ENCODE measurements at regions not wholly inside any gene's neighbourhood (a gene's known extent, or its start where the extent isn't known, plus 50 kb on each side); places are given as distances from the start of the nearest gene placed in this dataset.
"Not testable (repeated sequence)": the region's sequence is repeated elsewhere in the genome, so short reads cannot be mapped to it uniquely, and the experiment has no call there.

DNA sequence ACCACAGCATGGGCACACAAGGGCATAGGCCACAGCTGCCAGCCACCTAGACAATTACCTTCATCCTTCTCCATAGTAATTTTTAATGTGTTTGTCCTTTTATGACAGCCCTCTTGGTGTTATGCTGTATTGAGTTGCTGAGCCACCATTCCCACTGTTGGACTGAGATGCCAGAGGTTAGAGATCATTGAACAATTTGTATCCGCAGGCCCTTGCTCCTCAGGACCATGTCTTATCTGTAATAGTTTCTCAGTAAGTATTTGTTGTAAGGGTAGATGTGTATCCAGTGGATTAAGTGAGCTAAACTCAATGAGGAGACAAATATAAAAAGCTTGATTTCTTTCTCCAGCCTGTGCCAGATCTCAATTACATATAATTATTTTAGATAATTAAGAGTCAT is 832.8 kb upstream of the ID2 start:
- no peak overlapping the region for H3K4me3 ChIP-seq
- no peak for DNase-seq (ENCODE audit: low read depth in 1 of 2, low spot score in 2 of 2)
- no peaks in the 10 kb centered on the region for H3K9me3 ChIP-seq (replicated peaks)
- no peaks in the 10 kb centered on the region for H3K36me3 ChIP-seq
- H3K27ac ChIP-seq, result no peak overlapping the region
- H3K27me3 ChIP-seq (replicated peaks), result no peaks in the 10 kb centered on the region
- peaks cover 38% of the 10 kb centered on the region for H3K4me1 ChIP-seq (replicated peaks)

DNA sequence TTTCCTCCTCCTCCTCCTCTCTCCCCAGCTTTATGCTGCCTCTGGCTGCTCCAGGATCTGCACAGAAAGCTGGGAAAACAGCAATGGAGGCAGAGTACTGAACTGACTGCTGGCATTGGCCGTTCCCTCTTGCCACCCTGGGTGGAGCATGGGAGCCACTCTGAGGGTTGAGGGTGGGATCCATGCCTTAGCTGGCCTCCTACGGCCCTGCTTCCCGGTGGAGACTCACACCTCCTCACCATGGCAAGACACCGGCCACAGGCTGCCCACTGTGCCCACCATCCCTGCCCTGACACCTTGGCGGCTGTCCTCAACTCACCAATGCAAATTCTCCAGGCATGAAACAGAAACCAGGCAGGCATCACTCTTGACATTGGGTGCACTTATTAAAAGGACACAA is 832.3 kb upstream of the ID2 start:
- Histone ChIP-seq H3K9me3 (replicated peaks) (no peaks in the 10 kb centered on the region), H3K27ac (no peak overlapping the region), H3K27me3 (replicated peaks) (no peaks in the 10 kb centered on the region), H3K4me3 (no peak overlapping the region), H3K36me3 (no peaks in the 10 kb centered on the region), H3K4me1 (replicated peaks) (peaks cover 35% of the 10 kb centered on the region)
- DNase-seq (ENCODE audit: low read depth in 1 of 2, low spot score in 2 of 2), result no peak

DNA sequence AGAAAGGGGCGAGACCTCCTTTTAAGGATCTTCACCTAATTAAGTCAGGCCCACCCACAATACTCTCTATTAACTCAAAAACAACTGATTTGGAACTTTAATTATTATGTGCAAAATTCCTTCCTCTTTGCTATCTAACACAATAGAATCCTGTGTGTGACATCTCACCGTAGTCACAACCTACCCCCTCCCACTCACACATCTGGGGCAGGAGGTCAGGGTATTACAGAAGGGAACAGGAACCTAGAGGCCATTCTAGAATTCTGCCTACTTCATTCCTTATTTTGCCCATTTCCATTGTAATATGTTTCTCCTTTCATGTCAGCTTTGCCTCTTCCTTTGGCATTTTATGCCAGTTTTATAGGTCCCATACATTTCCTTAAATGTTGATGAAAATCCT is 829.3 kb upstream of the ID2 start:
- H3K9me3 ChIP-seq (replicated peaks), result no peaks in the 10 kb centered on the region
- H3K27me3 ChIP-seq (replicated peaks), result no peaks in the 10 kb centered on the region
- DNase-seq (ENCODE audit: low read depth in 1 of 2, low spot score in 2 of 2), result no peak
- no peaks in the 10 kb centered on the region for H3K36me3 ChIP-seq
- peaks cover 16% of the 10 kb centered on the region for H3K4me1 ChIP-seq (replicated peaks)
- H3K27ac ChIP-seq, result no peak overlapping the region
- no peak overlapping the region for H3K4me3 ChIP-seq

DNA sequence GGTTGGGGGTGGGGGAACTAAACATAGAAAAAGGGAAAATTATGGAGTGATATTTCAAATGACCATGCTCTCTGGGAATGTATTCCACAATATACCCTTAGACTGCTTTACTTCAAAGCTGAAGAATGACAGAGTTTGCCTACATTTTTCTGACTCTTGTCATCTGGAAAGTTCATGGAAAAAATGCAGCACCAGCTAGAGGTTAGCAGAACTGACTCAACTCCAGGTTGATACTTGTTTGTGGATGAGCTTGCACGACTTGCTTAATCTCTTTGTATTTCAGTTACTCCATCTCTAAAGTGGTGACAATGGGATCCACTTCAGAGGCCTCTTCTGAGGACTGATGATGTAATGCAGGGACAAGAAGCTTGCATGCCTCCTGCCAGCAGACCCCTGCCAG is 824.0 kb upstream of the ID2 start:
- no peak for DNase-seq (ENCODE audit: low read depth in 1 of 2, low spot score in 2 of 2)
- no peaks in the 10 kb centered on the region for H3K9me3 ChIP-seq (replicated peaks)
- no peaks in the 10 kb centered on the region for H3K27me3 ChIP-seq (replicated peaks)
- H3K4me3 ChIP-seq, result no peak overlapping the region
- H3K27ac ChIP-seq, result no peak overlapping the region
- no peaks in the 10 kb centered on the region for H3K36me3 ChIP-seq
- H3K4me1 ChIP-seq (replicated peaks), result peaks cover 25% of the 10 kb centered on the region

DNA sequence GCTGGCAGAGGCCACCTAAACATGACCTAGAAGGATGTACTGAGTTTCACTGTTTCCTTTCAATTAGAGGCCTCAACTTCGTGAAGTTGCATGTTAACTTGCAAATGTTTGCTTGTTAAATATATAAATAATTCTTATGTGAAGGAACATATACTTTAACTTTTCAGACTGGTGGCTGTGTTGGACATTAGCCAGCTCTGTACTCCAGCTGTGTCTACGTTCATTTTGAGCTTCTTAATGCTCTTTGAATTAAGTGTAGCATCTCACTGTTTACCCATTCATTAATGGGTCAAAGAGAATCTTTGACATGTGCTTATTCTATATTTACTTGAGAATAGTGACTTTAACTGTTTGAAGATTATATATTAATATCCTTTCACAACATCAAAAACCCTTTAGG is 823.2 kb upstream of the ID2 start:
- H3K4me3 ChIP-seq, result no peak overlapping the region
- no peaks in the 10 kb centered on the region for H3K36me3 ChIP-seq
- no peaks in the 10 kb centered on the region for H3K27me3 ChIP-seq (replicated peaks)
- no peak overlapping the region for H3K27ac ChIP-seq
- no peaks in the 10 kb centered on the region for H3K9me3 ChIP-seq (replicated peaks)
- no peak for DNase-seq (ENCODE audit: low read depth in 1 of 2, low spot score in 2 of 2)
- H3K4me1 ChIP-seq (replicated peaks), result peaks cover 25% of the 10 kb centered on the region

DNA sequence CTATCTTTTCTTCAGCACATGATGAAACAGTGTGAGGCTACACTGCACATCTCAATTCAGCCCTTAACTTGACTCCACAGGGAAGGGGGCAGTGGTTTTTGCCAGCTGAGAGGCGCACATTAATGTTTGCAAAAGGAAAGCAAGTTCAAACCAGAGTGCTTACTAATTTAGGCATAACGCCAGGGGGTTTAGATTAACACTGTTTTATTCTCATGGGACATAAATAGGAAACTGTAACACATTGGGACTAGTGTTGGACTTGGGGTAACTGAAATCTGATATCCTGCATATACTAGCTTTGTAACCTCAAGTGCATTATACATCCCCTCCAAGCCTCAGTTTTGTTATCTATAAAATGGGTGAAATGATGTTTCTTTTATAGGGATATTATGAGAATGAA is 821.2 kb upstream of the ID2 start:
- peaks cover 30% of the 10 kb centered on the region for H3K4me1 ChIP-seq (replicated peaks)
- H3K4me3 ChIP-seq, result no peak overlapping the region
- no peak for DNase-seq (ENCODE audit: low read depth in 1 of 2, low spot score in 2 of 2)

DNA sequence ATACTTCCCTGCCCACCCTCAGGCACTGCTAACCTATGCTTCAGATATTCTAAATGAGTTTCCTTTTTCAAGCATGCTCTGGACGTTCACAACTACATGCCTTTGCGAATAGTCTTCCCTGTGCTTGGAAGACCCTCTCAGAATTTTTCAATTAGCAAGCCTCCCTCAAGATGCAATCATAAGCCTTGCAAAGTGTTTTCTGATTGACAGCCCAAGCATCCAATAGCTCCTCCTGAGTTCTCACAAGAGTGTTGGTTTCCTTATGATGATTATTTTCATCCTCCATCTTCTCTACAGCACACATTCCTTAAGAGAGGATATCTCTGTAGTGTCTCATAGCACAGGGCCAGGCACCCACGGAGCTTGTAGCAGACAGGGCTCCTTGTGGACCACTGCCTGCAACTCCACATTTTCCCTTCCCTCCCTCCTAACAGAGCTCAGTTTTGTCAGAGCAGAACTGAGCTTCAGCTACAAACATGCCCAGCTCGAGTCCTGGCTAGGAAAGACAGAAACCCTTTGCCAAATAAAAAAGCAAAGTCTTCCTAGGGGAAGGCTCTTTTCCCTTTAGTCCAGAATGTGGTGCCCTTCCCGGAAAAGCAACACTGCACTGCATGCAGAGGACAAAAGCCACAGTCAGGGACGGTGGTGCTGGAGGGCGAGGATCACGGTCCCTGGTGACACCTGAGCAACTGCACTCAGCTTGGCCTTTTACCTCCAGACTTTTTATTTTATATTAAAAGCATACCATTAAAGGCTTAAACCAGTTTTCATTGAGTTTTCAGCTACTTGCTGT is 819.8 kb upstream of the ID2 start:
- Histone ChIP-seq H3K36me3 (no peaks in the 10 kb centered on the region), H3K27me3 (replicated peaks) (no peaks in the 10 kb centered on the region), H3K4me3 (no peak overlapping the region), H3K27ac (no peak overlapping the region), H3K9me3 (replicated peaks) (no peaks in the 10 kb centered on the region), H3K4me1 (replicated peaks) (peaks cover 30% of the 10 kb centered on the region)
- no peak for DNase-seq (ENCODE audit: low read depth in 1 of 2, low spot score in 2 of 2)

More for the DNA sequence above, 821.2 kb upstream of the ID2 start:
- no peaks in the 10 kb centered on the region for H3K9me3 ChIP-seq (replicated peaks)
- H3K36me3 ChIP-seq, result no peaks in the 10 kb centered on the region
- no peak overlapping the region for H3K27ac ChIP-seq
- H3K27me3 ChIP-seq (replicated peaks), result no peaks in the 10 kb centered on the region

DNA sequence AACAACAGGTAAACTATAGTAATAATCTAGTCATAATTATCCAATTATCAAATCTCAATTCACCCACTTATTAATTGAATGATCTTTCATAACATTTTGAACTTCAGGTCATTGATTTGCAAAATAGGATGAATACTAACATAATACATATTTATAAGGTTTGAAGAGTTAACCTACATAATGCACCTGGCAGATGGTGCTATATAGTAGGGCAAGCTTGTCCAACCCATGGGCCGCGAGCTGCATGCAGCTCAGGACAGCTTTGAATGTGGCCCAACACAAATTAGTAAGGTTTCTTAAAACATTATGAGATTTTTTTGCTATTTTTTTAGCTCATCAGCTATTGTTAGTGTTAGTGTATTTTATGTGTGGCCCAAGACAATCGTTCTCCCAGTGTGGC is 815.8 kb upstream of the ID2 start:
- H3K27ac ChIP-seq, result no peak overlapping the region
- no peak for DNase-seq (ENCODE audit: low read depth in 1 of 2, low spot score in 2 of 2)
- no peak overlapping the region for H3K4me3 ChIP-seq
- H3K27me3 ChIP-seq (replicated peaks), result no peaks in the 10 kb centered on the region
- H3K36me3 ChIP-seq, result no peaks in the 10 kb centered on the region
- no peaks in the 10 kb centered on the region for H3K9me3 ChIP-seq (replicated peaks)
- H3K4me1 ChIP-seq (replicated peaks), result peaks cover 5% of the 10 kb centered on the region; the same call in 1 of the 2 replicates

DNA sequence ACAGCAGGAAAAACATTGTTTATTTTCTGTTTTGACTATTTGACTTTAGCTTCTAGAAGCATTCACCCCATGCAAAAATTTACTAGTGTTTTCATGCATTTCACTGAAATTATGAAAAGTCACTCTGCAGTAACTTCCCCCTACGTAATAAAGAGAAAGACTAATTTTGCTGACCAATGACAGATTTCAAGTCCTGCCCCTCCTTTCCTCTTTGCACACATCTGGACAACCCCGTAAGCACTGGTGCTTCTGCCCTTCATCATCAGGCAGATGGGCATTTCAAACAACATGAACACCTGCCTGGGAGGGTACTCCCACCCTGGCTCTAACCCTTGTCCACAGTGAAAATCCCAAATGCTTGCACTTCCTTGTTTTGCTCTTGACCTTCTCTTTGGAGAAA is 815.0 kb upstream of the ID2 start:
- no peak overlapping the region for H3K27ac ChIP-seq
- H3K4me3 ChIP-seq, result no peak overlapping the region
- no peaks in the 10 kb centered on the region for H3K9me3 ChIP-seq (replicated peaks)
- H3K27me3 ChIP-seq (replicated peaks), result no peaks in the 10 kb centered on the region
- peaks cover 5% of the 10 kb centered on the region; the same call in 1 of the 2 replicates for H3K4me1 ChIP-seq (replicated peaks)
- H3K36me3 ChIP-seq, result no peaks in the 10 kb centered on the region
- no peak for DNase-seq (ENCODE audit: low read depth in 1 of 2, low spot score in 2 of 2)

DNA sequence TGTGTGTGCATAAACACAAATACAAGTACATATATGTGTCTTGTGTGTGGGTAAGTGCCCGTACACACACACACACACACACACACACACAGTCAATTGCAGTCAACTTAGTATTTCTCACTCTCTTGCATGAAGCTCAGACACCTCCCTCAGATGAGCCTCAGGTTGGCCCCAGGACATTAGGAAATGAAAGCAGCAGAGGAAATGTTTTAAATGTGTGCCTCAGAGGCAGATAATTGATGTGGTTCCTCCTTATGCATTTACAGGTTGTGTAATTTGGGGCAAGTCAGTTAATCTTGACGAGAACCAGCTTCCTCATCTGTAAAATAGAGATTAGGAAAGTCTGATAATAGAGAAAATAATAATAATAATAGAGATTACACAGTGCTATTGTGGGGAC is 814.0 kb upstream of the ID2 start:
- no peak overlapping the region for H3K27ac ChIP-seq
- H3K4me1 ChIP-seq (replicated peaks), result peaks cover 5% of the 10 kb centered on the region; the same call in 1 of the 2 replicates
- no peaks in the 10 kb centered on the region for H3K9me3 ChIP-seq (replicated peaks)
- H3K4me3 ChIP-seq, result no peak overlapping the region
- H3K27me3 ChIP-seq (replicated peaks), result no peaks in the 10 kb centered on the region
- DNase-seq (ENCODE audit: low read depth in 1 of 2, low spot score in 2 of 2), result no peak
- no peaks in the 10 kb centered on the region for H3K36me3 ChIP-seq

DNA sequence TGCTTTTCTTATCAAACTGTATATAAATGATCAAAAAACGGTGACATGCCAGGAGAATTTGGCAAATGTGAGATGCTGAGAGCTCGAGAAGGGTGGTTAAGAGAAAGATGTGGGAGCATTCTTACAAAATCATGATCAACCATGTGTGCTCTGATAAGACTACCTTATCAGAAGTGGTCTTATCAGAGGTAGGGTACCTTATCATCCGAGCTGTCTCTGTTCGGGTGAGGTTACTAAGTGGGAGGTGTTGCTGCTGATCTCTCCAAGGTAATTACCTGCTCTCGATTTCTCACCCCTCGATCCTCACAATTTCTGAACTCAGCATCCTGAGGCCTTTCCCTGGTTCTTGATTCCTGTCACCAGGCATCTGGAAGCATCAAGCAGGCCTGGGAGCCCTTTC is 813.0 kb upstream of the ID2 start:
- Histone ChIP-seq H3K36me3 (no peaks in the 10 kb centered on the region), H3K27me3 (replicated peaks) (no peaks in the 10 kb centered on the region), H3K4me1 (replicated peaks) (peaks cover 5% of the 10 kb centered on the region; the same call in 1 of the 2 replicates), H3K9me3 (replicated peaks) (no peaks in the 10 kb centered on the region), H3K27ac (no peak overlapping the region), H3K4me3 (no peak overlapping the region)
- no peak for DNase-seq (ENCODE audit: low read depth in 1 of 2, low spot score in 2 of 2)

DNA sequence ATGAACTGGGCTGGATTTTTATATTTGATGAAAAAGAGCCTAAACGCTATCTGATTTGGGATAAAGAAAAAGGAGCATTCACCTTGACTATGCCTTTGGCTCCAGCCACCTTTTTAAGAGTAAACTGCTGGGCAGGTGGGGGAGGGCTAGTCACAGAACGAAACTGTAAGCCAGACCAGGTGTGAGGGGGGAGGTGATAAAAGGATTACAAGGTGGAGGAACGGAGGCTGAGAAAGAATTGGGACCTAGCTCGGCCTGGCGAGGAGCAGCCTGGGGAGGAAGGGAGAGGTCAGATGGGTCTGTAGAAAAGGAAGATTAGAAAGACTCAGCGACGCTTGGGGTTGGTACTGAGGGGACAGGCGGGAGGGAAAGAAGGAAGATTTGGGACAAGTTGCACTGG is 805.4 kb upstream of the ID2 start:
- H3K4me1 ChIP-seq (replicated peaks), result peaks cover 28% of the 10 kb centered on the region
- H3K4me3 ChIP-seq; H3K36me3 ChIP-seq; H3K27ac ChIP-seq; DNase-seq (ENCODE audit: low read depth in 1 of 2, low spot score in 2 of 2); H3K9me3 ChIP-seq (replicated peaks); H3K27me3 ChIP-seq (replicated peaks): not testable (repeated sequence)

DNA sequence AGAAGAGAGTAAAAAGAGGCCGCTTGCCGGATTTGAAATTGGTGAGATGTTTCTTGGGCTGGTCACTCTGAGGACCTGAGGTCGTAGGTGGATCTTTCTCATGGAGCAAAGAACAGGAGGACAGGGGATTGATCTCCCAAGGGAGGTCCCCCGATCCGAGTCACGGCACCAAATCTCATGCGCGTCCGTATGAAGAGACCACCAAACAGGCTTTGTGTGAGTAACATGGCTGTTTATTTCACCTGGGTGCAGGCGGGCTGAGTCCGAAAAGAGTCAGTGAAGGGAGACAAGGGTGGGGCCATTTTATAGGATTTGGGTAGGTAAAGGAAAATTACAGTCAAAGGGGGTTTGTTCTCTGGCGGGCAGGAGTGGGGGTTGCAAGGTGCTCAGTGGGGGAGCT is 803.6 kb upstream of the ID2 start:
- not testable (repeated sequence) for H3K4me3 ChIP-seq

DNA sequence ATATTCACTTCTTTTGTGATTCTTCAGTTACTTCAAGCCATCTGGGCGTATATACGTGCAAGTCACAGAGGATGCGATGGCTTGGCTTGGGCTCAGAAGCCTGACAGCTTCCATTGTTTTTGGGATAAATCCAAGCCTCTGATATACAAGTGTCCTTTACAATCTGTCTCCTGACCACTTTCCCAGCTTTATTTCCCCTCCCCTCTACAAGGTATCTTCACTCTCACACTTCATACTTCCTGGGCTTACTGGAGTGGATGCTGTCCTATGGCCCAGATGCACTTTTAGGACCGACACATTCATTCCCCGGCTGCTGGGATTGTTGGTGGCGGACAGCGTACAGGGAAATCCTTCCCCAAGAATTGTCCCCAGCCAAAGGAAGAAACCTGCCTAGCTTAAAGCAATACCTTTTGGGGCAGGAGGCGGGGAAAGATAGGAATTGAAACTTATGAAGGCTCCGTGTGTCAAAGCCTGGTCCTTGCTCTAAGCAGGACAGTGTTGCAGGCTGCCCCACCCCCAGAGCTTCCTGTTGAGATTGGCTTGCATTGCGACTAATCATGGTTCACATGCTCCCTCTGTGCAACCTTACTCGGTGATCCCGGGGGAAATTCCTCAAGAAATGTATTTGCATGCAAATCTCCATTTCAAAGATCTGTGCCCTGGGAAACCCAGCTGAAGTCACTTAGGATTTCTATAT is 802.9 kb upstream of the ID2 start:
- no peak for DNase-seq (ENCODE audit: low read depth in 1 of 2, low spot score in 2 of 2)

More for the DNA sequence above, 803.6 kb upstream of the ID2 start:
- not testable (repeated sequence) for H3K9me3 ChIP-seq (replicated peaks); DNase-seq (ENCODE audit: low read depth in 1 of 2, low spot score in 2 of 2); H3K27me3 ChIP-seq (replicated peaks); H3K27ac ChIP-seq; H3K36me3 ChIP-seq
- H3K4me1 ChIP-seq (replicated peaks), result peaks cover 44% of the 10 kb centered on the region

More for the DNA sequence above, 802.9 kb upstream of the ID2 start:
- no peaks in the 10 kb centered on the region for H3K36me3 ChIP-seq
- H3K27me3 ChIP-seq (replicated peaks), result no peaks in the 10 kb centered on the region
- no peaks in the 10 kb centered on the region for H3K9me3 ChIP-seq (replicated peaks)
- 0 out of 2 replicates have a peak overlapping the region, but pooled peaks have one; percentile 45 for H3K27ac ChIP-seq
- H3K4me1 ChIP-seq (replicated peaks), result peaks cover 44% of the 10 kb centered on the region
- no peak overlapping the region for H3K4me3 ChIP-seq

All from SJSA1 (cell line).